Limb (tissue), 2 donors: ENCODE measurements at regions not wholly inside any gene's neighbourhood (a gene's known extent, or its start where the extent isn't known, plus 50 kb on each side); places are given as distances from the start of the nearest gene placed in this dataset.

Experiments used
- DNase-seq, 2 donors: peaks; one replicate each; pipeline ENCODE4 v3.0.0-alpha.2; 2016; ENCODE audit errors: extremely low spot score in 2 of 2

DNA sequence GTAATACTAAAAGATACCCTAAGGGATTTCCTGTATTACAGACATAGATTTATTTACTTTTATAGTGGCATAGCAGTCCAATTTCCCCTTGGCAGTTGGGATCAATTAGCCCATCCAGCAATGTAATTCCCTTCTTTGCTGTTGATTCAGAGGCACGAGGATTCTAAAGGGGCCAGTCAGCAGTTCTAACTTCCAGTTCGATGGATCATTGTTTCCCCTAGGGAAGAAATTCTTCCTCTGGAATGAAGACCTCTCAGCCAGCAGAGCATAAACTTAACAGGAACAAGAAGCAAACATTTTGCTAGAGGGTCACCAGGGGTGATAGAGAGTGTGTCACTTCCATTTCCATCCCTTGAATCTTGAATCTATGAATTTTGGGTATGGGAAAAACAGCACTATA, 395.7 kb upstream of the NOVA1 start:
- DNase-seq = no peak

DNA sequence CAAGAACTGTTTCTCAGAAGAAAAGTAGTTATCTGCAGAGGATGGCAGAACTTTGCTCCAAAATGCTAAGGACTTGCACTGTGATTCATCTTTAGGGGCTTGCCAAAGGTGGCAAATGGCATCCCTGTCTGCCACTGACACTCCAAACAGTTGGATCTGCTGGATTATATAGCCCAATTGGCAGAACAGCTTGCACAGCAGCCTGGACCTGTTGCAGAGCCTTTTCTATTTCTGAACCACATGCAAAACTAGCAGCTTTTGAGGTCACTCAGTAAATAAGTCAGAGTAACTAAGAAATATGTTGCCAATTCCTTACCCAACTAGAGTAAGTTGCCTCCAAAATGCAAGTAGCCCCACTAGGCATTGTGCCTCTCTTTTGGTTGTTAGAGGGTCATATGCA, 397.5 kb upstream of the NOVA1 start:
- no peak for DNase-seq

DNA sequence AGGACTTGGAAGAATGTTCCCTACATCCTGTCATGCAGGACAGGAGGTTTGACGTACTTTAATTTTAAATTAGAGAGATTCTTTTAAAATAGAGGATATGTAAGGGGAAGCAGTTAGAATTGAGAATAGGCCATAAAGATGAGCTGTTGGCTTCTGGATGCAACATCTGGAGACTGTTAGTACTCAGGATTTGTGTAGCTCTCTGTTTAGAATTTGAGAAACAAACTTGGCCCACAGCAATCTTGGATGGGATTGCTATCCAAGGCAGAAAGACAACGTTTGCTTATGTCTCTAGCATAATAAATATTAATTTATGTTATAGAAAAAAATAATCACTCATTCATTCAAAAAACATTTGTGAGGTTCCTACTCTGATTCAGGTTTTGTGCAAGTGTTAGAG, 398.4 kb upstream of the NOVA1 start:
- DNase-seq = peak in 1 of 2 donors; percentile 57

DNA sequence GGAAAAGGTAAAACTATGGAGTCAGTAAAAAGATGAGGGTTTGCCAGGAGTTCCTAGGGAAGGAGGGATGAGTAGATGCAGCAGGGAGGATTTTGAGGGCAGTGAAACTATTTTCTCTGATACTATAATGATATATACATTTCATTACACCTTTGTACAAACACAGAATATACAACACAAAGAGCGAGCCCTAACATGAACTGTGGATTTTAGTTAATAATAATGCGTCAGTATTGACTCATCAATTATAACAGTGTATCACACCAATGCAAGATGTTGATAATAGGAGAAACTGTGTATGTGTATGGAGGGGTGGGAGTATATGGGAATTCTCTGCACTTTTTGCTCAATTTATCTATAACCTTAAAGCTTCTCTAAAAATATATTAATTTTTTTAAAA, 404.3 kb upstream of the NOVA1 start:
- no peak for DNase-seq

DNA sequence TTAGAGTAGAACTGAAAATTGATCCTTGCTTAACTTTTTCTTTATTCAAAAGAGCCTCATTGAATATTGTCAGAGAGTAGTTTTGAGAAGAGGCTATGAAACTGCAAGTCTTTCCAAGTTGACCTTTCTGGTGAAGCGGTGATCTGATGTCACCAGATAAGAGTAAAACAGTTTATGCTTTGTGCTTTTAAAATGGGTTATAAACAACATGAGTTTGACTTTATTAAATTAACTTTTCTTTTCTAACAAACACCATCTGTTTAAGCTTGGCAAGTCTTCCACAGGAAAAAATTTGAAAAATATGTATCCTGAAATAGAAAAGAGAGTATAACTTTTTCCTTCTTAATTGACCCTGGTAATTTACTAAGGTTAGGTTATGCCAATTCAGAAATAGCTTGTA, 408.7 kb upstream of the NOVA1 start:
- no peak for DNase-seq

DNA sequence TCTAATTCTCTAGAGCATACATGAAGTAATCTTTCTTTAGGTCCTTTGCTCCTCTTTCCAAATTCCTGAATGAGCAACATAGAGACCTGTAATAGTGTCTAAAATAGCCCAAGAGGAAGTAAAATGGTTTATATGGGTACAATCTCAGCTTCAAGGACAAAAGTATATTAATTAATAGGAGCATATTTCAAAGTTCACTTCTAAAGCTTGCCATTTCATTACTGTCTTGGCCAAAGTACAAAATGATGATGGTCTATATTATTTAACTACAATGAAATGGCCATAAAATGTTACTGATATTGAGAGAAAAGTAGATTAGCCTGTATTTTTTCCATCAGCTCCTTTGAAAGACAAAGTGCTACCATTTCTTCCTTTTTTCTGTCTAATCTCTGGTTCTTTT, 410.4 kb upstream of the NOVA1 start:
- no peak for DNase-seq

DNA sequence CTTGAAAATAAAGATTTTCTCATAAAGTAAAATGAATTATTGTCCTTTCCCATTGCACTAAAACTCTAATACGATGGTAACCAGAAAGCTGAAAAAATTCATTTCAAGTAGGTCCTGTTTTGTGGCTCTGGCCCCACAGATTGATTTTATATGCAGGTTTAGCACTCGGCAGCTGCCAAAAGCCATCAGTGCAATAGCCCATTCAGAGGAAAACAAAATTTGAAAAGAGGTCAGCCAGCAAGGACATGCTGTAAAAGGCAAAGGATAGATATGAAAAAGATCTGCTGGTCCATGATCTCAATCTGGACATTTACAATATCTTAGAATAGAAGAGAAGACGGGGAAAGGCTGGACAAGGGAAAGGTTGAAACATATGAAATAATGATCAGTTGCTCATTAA, 414.8 kb upstream of the NOVA1 start:
- DNase-seq = no peak

DNA sequence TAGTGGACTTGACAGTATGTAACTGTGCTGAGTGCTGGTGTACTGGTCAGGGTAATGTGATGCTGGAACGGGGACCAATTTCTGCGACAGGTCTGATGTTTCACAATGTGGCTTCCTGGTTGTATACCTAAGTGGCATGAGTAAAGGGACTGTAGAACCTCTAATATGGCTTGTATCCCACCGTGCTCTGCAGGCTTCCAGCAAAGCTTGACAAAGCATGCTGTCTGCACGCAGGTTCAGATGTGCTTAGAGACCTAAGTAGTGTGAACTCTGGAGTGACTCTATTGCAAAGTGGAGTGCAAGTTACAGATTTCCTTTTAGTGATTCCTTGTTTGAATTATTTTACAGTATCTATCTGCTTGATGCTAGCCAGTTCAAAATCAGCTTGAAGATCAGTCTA, 415.8 kb upstream of the NOVA1 start:
- DNase-seq = no peak

DNA sequence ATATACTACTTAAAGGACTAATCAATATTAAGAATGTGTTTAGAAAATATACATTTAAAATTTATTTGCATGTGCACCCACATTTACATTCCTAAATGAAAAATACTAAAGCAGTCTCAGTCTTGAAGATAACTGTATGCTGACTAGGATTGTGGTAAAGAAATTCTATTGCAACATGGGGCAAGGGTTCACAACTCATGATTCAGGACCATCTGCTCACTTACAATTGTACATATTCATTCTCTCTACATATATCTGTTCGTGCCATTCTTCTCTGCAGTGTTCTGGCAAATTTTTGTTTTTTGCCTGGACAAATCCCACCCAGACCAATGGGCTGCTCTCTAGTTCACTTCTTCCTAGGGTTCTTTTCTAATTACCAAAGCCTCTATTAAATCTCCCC, 417.2 kb upstream of the NOVA1 start:
- no peak for DNase-seq

DNA sequence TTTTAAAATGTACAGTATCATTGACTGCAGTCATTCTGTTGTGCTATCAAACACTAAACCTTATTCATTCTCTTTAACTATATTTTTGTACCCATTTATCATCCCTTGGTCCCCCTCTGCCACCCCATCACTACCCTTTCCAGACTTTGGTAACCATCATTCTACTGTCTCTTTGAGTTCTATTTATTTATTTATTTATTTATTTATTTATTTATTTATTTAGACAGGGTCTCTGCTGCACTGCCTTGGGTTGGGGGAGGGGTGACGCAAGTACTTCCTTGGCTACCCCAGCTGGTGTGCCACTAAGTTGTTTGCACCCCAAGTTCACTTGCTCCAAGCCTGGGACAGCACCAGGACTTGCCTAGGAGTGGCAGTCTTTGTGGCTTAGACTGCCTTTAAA, 427.8 kb upstream of the NOVA1 start:
- no peak for DNase-seq

DNA sequence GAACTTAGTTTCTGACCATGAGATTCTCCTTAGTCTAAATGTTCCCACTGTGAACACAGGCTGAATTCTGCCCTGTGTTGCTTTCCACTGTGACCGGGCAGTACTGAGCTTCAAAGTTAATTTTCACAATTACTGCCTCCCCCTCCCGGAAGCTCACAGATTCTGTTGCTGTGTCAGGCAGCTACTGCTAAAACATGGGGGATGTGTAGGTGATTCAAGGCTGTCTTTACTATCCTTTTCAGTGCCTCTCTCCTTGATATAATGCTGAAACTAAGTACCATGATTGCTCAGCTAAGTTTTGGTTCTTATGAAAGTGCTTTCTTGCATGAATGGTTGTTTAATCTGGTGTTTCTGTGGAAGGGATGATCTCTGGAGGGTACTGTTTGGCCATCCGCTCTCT, 428.3 kb upstream of the NOVA1 start:
- DNase-seq = no peak

DNA sequence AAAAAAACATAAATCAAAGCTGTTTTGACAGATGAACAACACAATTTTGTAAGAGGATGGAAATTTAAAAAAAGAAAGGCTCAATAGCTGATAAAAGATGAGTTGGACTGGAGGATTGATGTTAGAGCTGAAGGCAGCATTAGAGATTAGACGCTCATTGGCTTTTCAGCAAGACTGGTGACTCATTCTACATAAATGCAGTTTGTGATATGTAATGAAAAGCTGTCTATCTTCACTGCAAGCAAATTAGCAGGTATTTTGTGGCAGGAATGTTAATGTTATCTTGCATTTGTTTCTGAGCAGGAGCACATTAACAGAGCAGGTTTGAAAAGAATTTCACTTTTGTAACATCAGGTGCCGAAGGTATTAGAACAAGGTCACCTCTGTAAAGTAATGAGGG, 442.7 kb upstream of the NOVA1 start:
- no peak for DNase-seq

DNA sequence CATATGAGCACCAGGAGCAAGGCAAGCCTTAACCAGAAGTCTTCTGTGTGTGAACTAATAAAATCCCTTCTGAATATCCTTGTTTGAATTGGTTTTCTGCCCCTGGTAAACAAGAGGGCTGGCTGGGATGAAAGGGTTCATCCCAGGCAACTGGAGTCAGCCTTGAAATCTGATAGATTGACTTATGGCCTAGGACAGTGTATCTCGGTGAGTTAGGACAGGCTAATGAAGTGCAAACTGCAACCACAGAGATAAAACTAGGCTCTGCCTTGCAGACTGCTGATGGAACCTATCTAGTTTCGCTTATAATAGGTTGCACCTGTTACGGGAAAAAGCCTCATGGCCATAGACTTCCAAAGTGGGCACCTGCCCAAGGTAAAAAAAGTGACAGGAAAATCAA, 451.9 kb upstream of the NOVA1 start:
- DNase-seq = no peak

DNA sequence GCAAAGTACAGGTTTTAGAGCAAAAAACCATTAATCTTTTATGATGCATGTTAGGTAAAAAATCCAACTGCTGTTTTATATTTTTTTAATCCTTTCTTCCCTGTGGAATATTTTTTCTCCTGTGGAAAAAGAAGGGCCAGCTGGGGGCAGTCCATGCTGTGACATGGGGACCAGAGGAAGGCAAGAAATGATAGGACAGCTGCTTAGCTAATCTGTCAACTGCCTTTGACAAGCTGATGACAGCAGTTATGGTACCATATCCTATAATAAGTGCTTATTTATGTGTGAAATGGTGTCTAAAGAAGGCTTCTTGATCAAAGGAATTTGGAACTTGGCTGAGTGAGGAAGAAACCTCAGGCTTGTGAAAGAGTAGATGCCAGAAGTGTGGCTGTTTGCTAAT, 452.4 kb upstream of the NOVA1 start:
- no peak for DNase-seq

DNA sequence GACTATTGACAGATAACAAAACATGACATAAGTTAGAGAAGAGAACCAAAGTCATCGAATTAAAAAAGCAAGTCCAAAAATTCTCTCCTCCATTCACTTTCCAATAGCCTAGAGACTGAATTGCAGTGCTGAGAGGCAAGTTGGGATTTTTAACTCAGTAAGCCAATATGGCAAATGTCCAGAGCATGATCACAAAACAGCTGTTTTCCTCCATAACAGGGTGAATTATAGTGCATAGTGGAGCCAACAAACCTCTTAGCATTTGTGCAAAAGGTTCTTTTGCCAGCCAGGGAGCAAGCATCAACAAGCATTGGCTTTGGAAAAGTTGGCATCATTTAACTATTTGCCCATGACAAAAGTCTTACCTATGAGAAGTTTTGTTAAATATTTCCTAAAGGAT, 458.8 kb upstream of the NOVA1 start:
- DNase-seq = peak in 1 of 2 donors; percentile 54

DNA sequence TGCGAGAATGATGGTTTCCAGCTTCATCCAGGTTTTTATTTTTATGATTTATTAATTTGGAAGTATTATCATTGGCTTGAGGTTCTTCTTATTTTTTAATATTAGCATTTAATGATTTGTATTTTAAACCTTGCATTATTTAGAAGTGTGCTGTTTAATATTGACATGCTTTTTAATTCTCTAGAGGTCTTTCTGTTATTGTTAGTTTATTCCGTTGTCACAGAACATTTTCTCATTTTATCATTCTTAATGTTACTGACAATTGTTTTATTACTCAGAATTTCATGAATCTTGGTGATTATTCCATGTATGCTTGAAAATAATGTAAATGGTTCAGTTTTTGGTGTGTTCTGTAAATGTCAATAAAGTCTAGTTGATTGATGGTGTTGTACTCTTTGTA, 463.5 kb upstream of the NOVA1 start:
- DNase-seq = no peak

DNA sequence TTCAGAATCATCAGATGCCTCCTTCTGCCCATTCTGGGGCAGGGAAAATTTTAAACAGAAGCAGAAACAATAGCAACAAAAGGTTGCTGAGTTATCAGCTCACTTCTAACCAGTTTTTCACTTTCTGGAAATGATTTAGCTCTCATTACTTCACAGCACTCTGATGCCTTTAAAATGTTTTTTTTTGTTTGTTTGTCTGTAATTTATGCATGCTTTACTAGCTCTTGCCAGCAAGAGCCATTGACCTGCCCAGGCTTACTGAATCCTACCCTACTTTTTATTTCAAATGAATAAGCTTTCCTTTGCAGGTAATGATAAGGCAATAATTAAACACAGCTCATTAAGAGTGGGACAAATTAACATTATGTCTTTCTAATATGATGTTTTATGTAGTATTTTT, 466.1 kb upstream of the NOVA1 start:
- DNase-seq = no peak

DNA sequence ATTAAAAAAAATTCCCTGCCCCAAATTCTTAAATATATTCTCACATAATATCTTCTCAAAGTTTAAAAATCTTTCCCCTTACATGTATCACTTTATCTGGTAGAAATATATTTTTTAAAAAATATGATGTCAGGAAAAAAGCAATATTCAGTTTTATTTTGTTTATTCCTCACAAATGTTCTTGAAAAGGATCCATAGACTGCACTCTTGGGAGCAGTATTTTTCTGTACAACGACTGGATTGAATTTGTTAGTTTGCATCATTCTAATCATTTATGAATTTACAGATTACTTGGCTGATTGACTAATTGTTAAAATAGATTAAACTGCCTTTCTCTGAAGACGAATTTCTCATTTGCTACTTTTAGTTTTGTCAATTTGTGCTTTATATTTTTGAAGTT, 468.1 kb upstream of the NOVA1 start:
- no peak for DNase-seq

DNA sequence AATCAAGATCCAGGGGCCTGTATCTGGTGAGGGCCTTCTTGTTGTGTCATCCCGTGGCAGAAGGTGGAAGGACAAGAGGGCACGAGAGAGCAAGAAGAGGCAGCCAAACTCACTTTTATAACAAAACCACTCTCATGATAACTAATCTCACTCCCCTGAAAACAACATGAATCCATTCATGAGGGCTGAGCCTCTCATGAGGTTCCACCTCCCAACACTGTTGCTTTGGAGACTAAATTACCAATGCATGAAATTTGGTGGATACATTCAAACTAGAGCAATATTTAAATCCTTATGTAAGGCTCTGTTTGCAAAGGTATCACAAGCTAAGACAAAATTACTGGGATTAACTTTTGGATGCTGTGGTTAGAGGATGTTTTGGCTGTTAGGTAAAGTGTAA, 470.1 kb upstream of the NOVA1 start:
- DNase-seq = no peak

DNA sequence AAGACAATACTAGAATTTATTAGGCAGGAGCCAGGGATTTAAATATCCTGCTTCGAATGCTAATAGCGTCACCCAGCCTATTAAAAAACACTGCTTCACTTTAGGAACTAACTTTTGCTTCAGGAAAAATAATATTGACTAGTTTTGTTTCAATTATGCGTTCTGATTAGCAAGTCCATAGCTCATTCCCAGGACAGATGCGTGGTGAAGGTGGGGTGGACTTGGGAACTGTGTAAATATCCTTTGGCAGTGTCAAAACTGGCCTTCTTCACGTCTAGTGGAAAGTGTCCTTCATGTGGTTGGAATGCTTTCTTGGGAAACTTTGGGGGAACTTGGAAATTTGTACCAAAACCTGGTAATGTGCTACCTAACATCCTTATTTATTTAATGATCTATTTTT, 474.8 kb upstream of the NOVA1 start:
- DNase-seq = no peak

DNA sequence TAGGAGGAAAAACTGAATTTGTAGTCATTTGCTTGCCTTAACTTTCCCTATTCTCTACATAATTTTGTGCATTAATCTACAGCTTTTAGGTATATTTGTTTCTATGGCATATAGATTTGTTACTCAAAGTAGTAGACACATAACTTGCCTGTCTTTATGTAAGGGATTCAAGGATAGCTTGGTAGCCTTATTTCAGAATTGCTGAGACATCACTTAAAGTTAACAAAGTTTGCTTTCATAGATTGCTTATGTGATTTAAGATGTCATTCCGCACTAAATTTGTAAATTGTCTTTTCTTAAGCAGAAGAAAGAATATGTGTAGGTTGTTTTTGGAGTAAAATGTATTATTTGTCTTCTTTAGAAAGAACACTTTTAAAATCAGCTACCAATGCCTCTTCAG, 477.7 kb upstream of the NOVA1 start:
- no peak for DNase-seq

DNA sequence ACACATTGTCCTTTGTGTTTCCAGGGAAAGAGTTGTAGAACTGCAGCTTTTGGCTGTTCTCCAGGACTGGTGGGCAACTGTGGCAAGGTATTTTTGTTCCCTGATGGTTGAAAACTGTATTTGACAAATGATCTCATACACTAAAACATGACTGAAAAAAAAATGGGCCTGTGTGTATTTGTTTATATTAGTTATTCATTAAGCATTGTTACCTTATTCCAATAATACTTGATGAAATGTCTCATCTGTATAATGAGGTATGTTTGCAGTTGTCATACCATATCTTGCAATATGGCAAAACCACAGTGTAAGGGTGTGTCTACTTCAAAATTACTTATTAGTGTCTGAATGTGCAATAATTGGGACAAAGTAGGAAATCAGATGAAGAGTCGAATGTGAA, 479.4 kb upstream of the NOVA1 start:
- DNase-seq = no peak

DNA sequence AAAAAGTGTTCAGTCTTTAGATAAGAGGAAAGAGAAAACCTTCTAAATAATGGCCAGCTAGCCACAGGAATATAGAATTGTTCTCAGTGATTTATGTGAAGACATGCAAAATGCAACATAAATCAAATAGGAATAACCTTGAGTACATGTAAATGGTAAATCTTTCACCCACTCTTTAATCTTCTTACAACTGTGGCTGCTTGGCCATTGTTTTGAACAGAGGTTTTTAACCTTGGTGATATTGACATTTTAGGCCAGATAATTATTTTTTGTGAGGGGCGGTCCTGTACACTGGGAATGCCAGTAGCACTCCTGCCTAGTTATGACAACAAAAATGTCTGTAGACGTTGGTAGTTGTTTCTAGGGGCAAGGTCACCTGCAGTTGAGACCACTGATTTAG, 479.9 kb upstream of the NOVA1 start:
- no peak for DNase-seq

DNA sequence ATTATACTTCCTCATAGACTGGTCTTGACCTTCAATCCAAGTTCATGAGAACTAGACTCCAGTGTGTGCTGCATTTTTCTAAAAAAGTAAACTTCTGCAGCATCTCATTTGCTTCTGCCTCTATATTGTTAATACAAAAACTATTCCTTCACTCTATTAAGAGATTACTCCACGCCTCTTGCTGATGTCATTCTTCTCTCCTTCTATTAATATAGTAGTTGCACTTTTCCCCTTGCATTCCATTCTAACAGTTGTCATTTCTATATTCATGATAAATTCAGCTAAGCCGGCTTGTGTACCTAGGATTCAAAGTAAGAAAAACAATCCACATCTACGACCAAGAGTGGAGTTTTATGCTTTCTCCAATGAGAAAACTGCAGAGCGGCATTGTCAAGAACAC, 480.4 kb upstream of the NOVA1 start:
- DNase-seq = no peak

DNA sequence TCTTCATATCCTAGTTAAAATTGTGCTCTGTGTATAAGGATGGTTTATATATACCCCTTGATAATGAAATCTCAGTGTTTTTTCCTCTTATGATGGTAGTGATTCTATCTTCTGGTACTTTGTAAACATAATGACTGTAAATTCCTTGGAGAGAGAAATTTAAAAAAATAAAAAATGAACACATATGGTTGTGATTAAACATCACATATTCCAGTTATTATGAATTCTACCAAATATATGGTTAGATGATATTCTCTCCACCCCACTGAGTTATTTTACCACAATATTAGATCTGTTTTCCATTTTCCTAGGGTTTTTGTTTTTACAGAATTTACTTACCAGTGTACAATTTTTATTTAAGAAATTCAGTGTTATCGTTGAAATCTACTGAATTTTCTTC, 481.9 kb upstream of the NOVA1 start:
- DNase-seq = no peak
